ENCODE measurements at regions not wholly inside any gene's neighbourhood (a gene's known extent, or its start where the extent isn't known, plus 50 kb on each side); places are given as distances from the start of the nearest gene placed in this dataset.

- CTCF ChIA-PET, result no interaction called here
- H3K4me1 Mint-ChIP-seq (ENCODE audit: low read depth, unreplicated experiment), result peaks cover 40% of the 10 kb centered on the region
Observed at GRCh38 chr7:81298951-81299666, 380.3 kb upstream of the SEMA3C start.

DNA sequence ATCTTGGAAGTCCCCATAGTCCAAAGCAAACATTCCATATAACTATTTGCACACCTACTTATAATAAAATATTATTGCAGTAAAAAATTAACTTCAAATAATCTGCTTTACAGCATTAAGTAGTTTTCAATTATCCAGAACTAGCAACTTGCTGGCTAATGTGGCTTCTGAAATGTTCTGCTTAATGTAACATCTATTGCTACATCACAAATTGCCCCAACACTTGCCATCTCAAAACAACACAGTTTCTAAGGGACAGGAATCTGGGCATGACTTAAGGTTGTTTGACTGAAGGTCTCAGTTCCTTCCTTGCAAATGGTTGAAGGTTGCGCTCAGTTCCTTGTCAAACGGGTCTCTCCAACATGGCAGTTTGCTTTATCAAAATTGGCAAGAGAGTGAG lies 378.5 kb upstream of the SEMA3C start:
- DNase-seq, result no peak
- Mint-ChIP-seq H3K9me3 (ENCODE audit: low read depth, unreplicated experiment) (no peaks in the 10 kb centered on the region), H3K36me3 (ENCODE audit: insufficient read depth, unreplicated experiment) (no peaks in the 10 kb centered on the region), H3K4me3 (ENCODE audit: low read depth, unreplicated experiment) (no peak overlapping the region), H3K27ac (ENCODE audit: unreplicated experiment) (no peak overlapping the region), H3K27me3 (ENCODE audit: unreplicated experiment) (no peaks in the 10 kb centered on the region), H3K4me1 (ENCODE audit: low read depth, unreplicated experiment) (peaks cover 38% of the 10 kb centered on the region)
- TF ChIP-seq CTCF (IDR thresholded peaks at IDR 0.05; ENCODE audit: unreplicated experiment), result no peak
- CTCF ChIA-PET, result no interaction called here
- BruUV-seq (replicated peaks), result no TSS peak
- intact Hi-C loops (cut with micrococcal nuclease; ENCODE audit: unreplicated experiment), result no loop called here

More at GRCh38 chr7:81298951-81299666, 380.3 kb upstream of the SEMA3C start:
- intact Hi-C loops (cut with micrococcal nuclease; ENCODE audit: unreplicated experiment), result no loop called here
- no peaks in the 10 kb centered on the region for H3K36me3 Mint-ChIP-seq (ENCODE audit: insufficient read depth, unreplicated experiment)
- no peak overlapping the region for H3K27ac Mint-ChIP-seq (ENCODE audit: unreplicated experiment)
- no peaks in the 10 kb centered on the region for H3K27me3 Mint-ChIP-seq (ENCODE audit: unreplicated experiment)
- peak; percentile 25 for DNase-seq
- no TSS peak for BruUV-seq (replicated peaks)
- no peak for TF ChIP-seq CTCF (IDR thresholded peaks at IDR 0.05; ENCODE audit: unreplicated experiment)
- H3K4me3 Mint-ChIP-seq (ENCODE audit: low read depth, unreplicated experiment), result no peak overlapping the region
- H3K9me3 Mint-ChIP-seq (ENCODE audit: low read depth, unreplicated experiment), result no peaks in the 10 kb centered on the region

- no peaks in the 10 kb centered on the region for H3K9me3 Mint-ChIP-seq (ENCODE audit: low read depth, unreplicated experiment)
- TF ChIP-seq CTCF (IDR thresholded peaks at IDR 0.05; ENCODE audit: unreplicated experiment), result no peak
- DNase-seq, result no peak
- H3K36me3 Mint-ChIP-seq (ENCODE audit: insufficient read depth, unreplicated experiment), result no peaks in the 10 kb centered on the region
- H3K27ac Mint-ChIP-seq (ENCODE audit: unreplicated experiment), result no peak overlapping the region
- intact Hi-C loops (cut with micrococcal nuclease; ENCODE audit: unreplicated experiment), result no loop called here
- BruUV-seq (replicated peaks), result no TSS peak
- CTCF ChIA-PET, result no interaction called here
- no peaks in the 10 kb centered on the region for H3K27me3 Mint-ChIP-seq (ENCODE audit: unreplicated experiment)
- peaks cover 33% of the 10 kb centered on the region for H3K4me1 Mint-ChIP-seq (ENCODE audit: low read depth, unreplicated experiment)
- H3K4me3 Mint-ChIP-seq (ENCODE audit: low read depth, unreplicated experiment), result no peak overlapping the region
Observed at GRCh38 chr7:81296726-81297125, 377.9 kb upstream of the SEMA3C start.

DNA sequence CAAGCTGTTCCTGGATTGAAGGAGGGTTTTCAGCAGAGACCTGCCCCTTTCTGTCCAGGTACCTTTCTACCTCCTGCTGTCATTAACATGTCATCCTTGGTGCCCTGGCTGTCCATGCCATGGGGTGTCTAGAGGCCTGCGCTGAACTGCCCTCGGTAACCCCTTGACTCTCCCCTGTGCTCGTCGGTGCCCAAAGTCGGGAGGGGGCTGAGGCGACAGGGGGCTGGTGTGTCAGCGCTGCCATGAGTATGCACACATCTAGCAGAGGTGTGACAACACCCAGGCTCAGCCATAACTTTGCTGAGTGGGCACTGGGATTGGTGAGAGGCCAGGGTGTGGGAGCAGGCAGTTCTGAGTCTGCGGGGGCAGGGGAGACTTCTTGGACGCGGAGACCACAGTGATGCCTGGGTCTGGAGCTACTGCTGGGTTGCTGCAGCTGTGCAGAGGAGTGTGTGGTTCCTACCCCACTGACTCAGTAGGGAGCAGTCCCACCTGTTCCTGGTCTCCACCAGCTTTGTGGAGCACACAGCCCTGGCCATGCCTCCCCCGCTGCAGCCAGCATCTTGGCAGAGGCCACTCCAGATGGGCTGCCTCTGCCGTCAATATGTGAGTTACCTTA lies 376.2 kb upstream of the SEMA3C start:
- BruUV-seq (replicated peaks), result no TSS peak
- no peak overlapping the region for H3K27ac Mint-ChIP-seq (ENCODE audit: unreplicated experiment)
- H3K4me3 Mint-ChIP-seq (ENCODE audit: low read depth, unreplicated experiment), result no peak overlapping the region
- no peak for DNase-seq
- no peaks in the 10 kb centered on the region for H3K9me3 Mint-ChIP-seq (ENCODE audit: low read depth, unreplicated experiment)
- H3K27me3 Mint-ChIP-seq (ENCODE audit: unreplicated experiment), result no peaks in the 10 kb centered on the region
- no peaks in the 10 kb centered on the region for H3K36me3 Mint-ChIP-seq (ENCODE audit: insufficient read depth, unreplicated experiment)
- intact Hi-C loops (cut with micrococcal nuclease; ENCODE audit: unreplicated experiment), result no loop called here
- CTCF ChIA-PET, result no interaction called here
- H3K4me1 Mint-ChIP-seq (ENCODE audit: low read depth, unreplicated experiment), result peaks cover 23% of the 10 kb centered on the region
- TF ChIP-seq CTCF (IDR thresholded peaks at IDR 0.05; ENCODE audit: unreplicated experiment), result no peak

Measured in Calu3 (cell line).